ENCODE measurements at regions not wholly inside any gene's neighbourhood (a gene's known extent, or its start where the extent isn't known, plus 50 kb on each side); places are given as distances from the start of the nearest gene placed in this dataset.

- peaks cover 4% of the 10 kb centered on the region for H3K27me3 Mint-ChIP-seq
- intact Hi-C loops (cut with micrococcal nuclease) = no loop called here
- no peaks in the 10 kb centered on the region for H3K9me3 Mint-ChIP-seq
- no peaks in the 10 kb centered on the region for H3K36me3 Mint-ChIP-seq (ENCODE audit: low read depth)
- H3K4me3 Mint-ChIP-seq = no peak overlapping the region
- no peaks in the 10 kb centered on the region for H3K4me1 Mint-ChIP-seq (ENCODE audit: low read depth)
- H3K27ac Mint-ChIP-seq = no peak overlapping the region
These were observed 83.4 kb downstream of the RPLP1 start for GRCh38 chr15:69535998-69536397.

- Mint-ChIP-seq H3K27me3 (peaks cover 4% of the 10 kb centered on the region), H3K27ac (no peak overlapping the region), H3K36me3 (ENCODE audit: low read depth) (no peaks in the 10 kb centered on the region), H3K4me3 (no peak overlapping the region), H3K9me3 (no peaks in the 10 kb centered on the region), H3K4me1 (ENCODE audit: low read depth) (no peaks in the 10 kb centered on the region)
- intact Hi-C loops (cut with micrococcal nuclease) = no loop called here
These were observed 84.3 kb downstream of the RPLP1 start for GRCh38 chr15:69536726-69537512.

GRCh38 chr15:69537901-69538300, 85.3 kb downstream of the RPLP1 start:
- intact Hi-C loops (cut with micrococcal nuclease) = no loop called here
- H3K36me3 Mint-ChIP-seq (ENCODE audit: low read depth) = no peaks in the 10 kb centered on the region
- no peak overlapping the region for H3K4me3 Mint-ChIP-seq
- no peaks in the 10 kb centered on the region for H3K4me1 Mint-ChIP-seq (ENCODE audit: low read depth)
- H3K27ac Mint-ChIP-seq = no peak overlapping the region
- peaks cover 3% of the 10 kb centered on the region for H3K27me3 Mint-ChIP-seq
- H3K9me3 Mint-ChIP-seq = no peaks in the 10 kb centered on the region

- no peaks in the 10 kb centered on the region for H3K9me3 Mint-ChIP-seq
- intact Hi-C loops (cut with micrococcal nuclease) = no loop called here
- H3K4me3 Mint-ChIP-seq = no peak overlapping the region
- H3K27me3 Mint-ChIP-seq = peaks cover 2% of the 10 kb centered on the region
- H3K27ac Mint-ChIP-seq = no peak overlapping the region
- H3K36me3 Mint-ChIP-seq (ENCODE audit: low read depth) = no peaks in the 10 kb centered on the region
- no peaks in the 10 kb centered on the region for H3K4me1 Mint-ChIP-seq (ENCODE audit: low read depth)
These were observed 85.8 kb downstream of the RPLP1 start for GRCh38 chr15:69538379-69538778.

GRCh38 chr15:69539345-69539744, 86.7 kb downstream of the RPLP1 start:
- no peak overlapping the region for H3K4me3 Mint-ChIP-seq
- H3K27ac Mint-ChIP-seq = no peak overlapping the region
- intact Hi-C loops (cut with micrococcal nuclease) = no loop called here
- no peaks in the 10 kb centered on the region for H3K9me3 Mint-ChIP-seq
- H3K4me1 Mint-ChIP-seq (ENCODE audit: low read depth) = peaks cover 4% of the 10 kb centered on the region
- H3K36me3 Mint-ChIP-seq (ENCODE audit: low read depth) = no peaks in the 10 kb centered on the region
- H3K27me3 Mint-ChIP-seq = peaks cover 2% of the 10 kb centered on the region

GRCh38 chr15:69540622-69541021, 88.0 kb downstream of the RPLP1 start:
- no peaks in the 10 kb centered on the region for H3K36me3 Mint-ChIP-seq (ENCODE audit: low read depth)
- H3K27me3 Mint-ChIP-seq = no peaks in the 10 kb centered on the region
- H3K4me3 Mint-ChIP-seq = no peak overlapping the region
- H3K9me3 Mint-ChIP-seq = no peaks in the 10 kb centered on the region
- H3K27ac Mint-ChIP-seq = no peak overlapping the region
- peaks cover 13% of the 10 kb centered on the region for H3K4me1 Mint-ChIP-seq (ENCODE audit: low read depth)
- intact Hi-C loops (cut with micrococcal nuclease) = no loop called here

- Mint-ChIP-seq H3K27me3 (no peaks in the 10 kb centered on the region), H3K4me3 (no peak overlapping the region), H3K4me1 (ENCODE audit: low read depth) (peaks cover 19% of the 10 kb centered on the region), H3K36me3 (ENCODE audit: low read depth) (no peaks in the 10 kb centered on the region), H3K27ac (no peak overlapping the region), H3K9me3 (no peaks in the 10 kb centered on the region)
- intact Hi-C loops (cut with micrococcal nuclease) = no loop called here
These were observed 89.4 kb downstream of the RPLP1 start for GRCh38 chr15:69542028-69542427.

- intact Hi-C loops (cut with micrococcal nuclease) = no loop called here
- peaks cover 19% of the 10 kb centered on the region for H3K4me1 Mint-ChIP-seq (ENCODE audit: low read depth)
- H3K27me3 Mint-ChIP-seq = peaks cover 4% of the 10 kb centered on the region
- H3K27ac Mint-ChIP-seq = no peak overlapping the region
- no peaks in the 10 kb centered on the region for H3K36me3 Mint-ChIP-seq (ENCODE audit: low read depth)
- no peak overlapping the region for H3K4me3 Mint-ChIP-seq
- no peaks in the 10 kb centered on the region for H3K9me3 Mint-ChIP-seq
These were observed 91.2 kb downstream of the RPLP1 start for GRCh38 chr15:69543681-69544364.

GRCh38 chr15:69544365-69545113, 91.9 kb downstream of the RPLP1 start:
- H3K36me3 Mint-ChIP-seq (ENCODE audit: low read depth) = no peaks in the 10 kb centered on the region
- H3K27ac Mint-ChIP-seq = no peak overlapping the region
- H3K27me3 Mint-ChIP-seq = peaks cover 5% of the 10 kb centered on the region
- H3K4me1 Mint-ChIP-seq (ENCODE audit: low read depth) = peaks cover 19% of the 10 kb centered on the region
- intact Hi-C loops (cut with micrococcal nuclease) = no loop called here
- no peaks in the 10 kb centered on the region for H3K9me3 Mint-ChIP-seq
- no peak overlapping the region for H3K4me3 Mint-ChIP-seq

GRCh38 chr15:69546182-69546581, 93.6 kb downstream of the RPLP1 start:
- H3K4me1 Mint-ChIP-seq (ENCODE audit: low read depth) = peaks cover 19% of the 10 kb centered on the region
- no peaks in the 10 kb centered on the region for H3K36me3 Mint-ChIP-seq (ENCODE audit: low read depth)
- no peak overlapping the region for H3K27ac Mint-ChIP-seq
- intact Hi-C loops (cut with micrococcal nuclease) = no loop called here
- H3K27me3 Mint-ChIP-seq = peaks cover 8% of the 10 kb centered on the region
- H3K4me3 Mint-ChIP-seq = no peak overlapping the region
- peaks cover 5% of the 10 kb centered on the region for H3K9me3 Mint-ChIP-seq

- no peak overlapping the region for H3K4me3 Mint-ChIP-seq
These were observed 96.0 kb downstream of the RPLP1 start for GRCh38 chr15:69548395-69549180.

GRCh38 chr15:69551391-69552056, 98.9 kb downstream of the RPLP1 start:
- peaks cover 4% of the 10 kb centered on the region for H3K4me1 Mint-ChIP-seq (ENCODE audit: low read depth)
- H3K27me3 Mint-ChIP-seq = peaks cover 11% of the 10 kb centered on the region
- H3K4me3 Mint-ChIP-seq = no peak overlapping the region
- no peaks in the 10 kb centered on the region for H3K36me3 Mint-ChIP-seq (ENCODE audit: low read depth)
- intact Hi-C loops (cut with micrococcal nuclease) = no loop called here
- H3K27ac Mint-ChIP-seq = no peak overlapping the region
- H3K9me3 Mint-ChIP-seq = peaks cover 22% of the 10 kb centered on the region

More at GRCh38 chr15:69548395-69549180, 96.0 kb downstream of the RPLP1 start:
- Mint-ChIP-seq H3K4me1 (ENCODE audit: low read depth) (peaks cover 19% of the 10 kb centered on the region), H3K27me3 (peaks cover 11% of the 10 kb centered on the region), H3K36me3 (ENCODE audit: low read depth) (no peaks in the 10 kb centered on the region), H3K9me3 (peaks cover 22% of the 10 kb centered on the region), H3K27ac (no peak overlapping the region)
- intact Hi-C loops (cut with micrococcal nuclease) = no loop called here

- no peak overlapping the region for H3K4me3 Mint-ChIP-seq
- intact Hi-C loops (cut with micrococcal nuclease) = no loop called here
- no peaks in the 10 kb centered on the region for H3K36me3 Mint-ChIP-seq (ENCODE audit: low read depth)
- no peaks in the 10 kb centered on the region for H3K4me1 Mint-ChIP-seq (ENCODE audit: low read depth)
- H3K27ac Mint-ChIP-seq = no peak overlapping the region
- peaks cover 11% of the 10 kb centered on the region for H3K27me3 Mint-ChIP-seq
- peaks cover 22% of the 10 kb centered on the region for H3K9me3 Mint-ChIP-seq
These were observed 99.6 kb downstream of the RPLP1 start for GRCh38 chr15:69552057-69552815.

Measured in dendritic cell treated with granulocyte-macrophage colony-stimulating factor and Interleukin-4, amounts not matched to agents 40 ng/mL and 50 ng/mL, for 4 days (primary cell).